Neural crest cell (in vitro differentiated cells): ENCODE measurements at regions not wholly inside any gene's neighbourhood (a gene's known extent, or its start where the extent isn't known, plus 50 kb on each side); places are given as distances from the start of the nearest gene placed in this dataset.

ENCODE experiments used
- DNase-seq: peaks from one replicate; pipeline ENCODE4 v3.0.0; 2021; ENCODE audit warnings: low read depth, mixed read lengths, low spot score
- H3K27ac Mint-ChIP-seq: one replicate; pipeline ENCODE4 v1.8.0; 2021; ENCODE audit warnings: mild to moderate bottlenecking, mixed read lengths; ENCODE audit not compliant: unreplicated experiment
- H3K27me3 Mint-ChIP-seq: 2 replicates; pipeline ENCODE4 v1.8.0; 2021; ENCODE audit warnings: low read depth, mild to moderate bottlenecking, mixed read lengths
- H3K36me3 Mint-ChIP-seq: 2 replicates; pipeline ENCODE4 v1.8.0; 2021; ENCODE audit warnings: low read depth, mild to moderate bottlenecking, mixed read lengths
- H3K4me1 Mint-ChIP-seq: 2 replicates; pipeline ENCODE4 v1.8.0; 2021; ENCODE audit warnings: mixed read lengths
- H3K4me3 Mint-ChIP-seq: one replicate; pipeline ENCODE4 v1.8.0; 2021; ENCODE audit warnings: mild to moderate bottlenecking, mixed read lengths
- H3K9me3 Mint-ChIP-seq: 2 replicates; pipeline ENCODE4 v1.8.0; 2021; ENCODE audit warnings: mixed read lengths
- CTCF ChIP-seq: fragments of 200-600 bp; sonication (generic); conservative IDR thresholded peaks from 2 replicates; pipeline ENCODE4 v1.5.0; 2021; ENCODE audit warnings: antibody characterized with exemption, mild to moderate bottlenecking

GRCh38 chrX:43002526-43003203, 224.7 kb upstream of the PPP1R2C start:
- no peak overlapping the region for H3K4me3 Mint-ChIP-seq
- peaks cover 8% of the 10 kb centered on the region for H3K4me1 Mint-ChIP-seq
- TF ChIP-seq CTCF: no peak
- no peak for DNase-seq
- no peak overlapping the region for H3K27ac Mint-ChIP-seq
- H3K27me3 Mint-ChIP-seq: no peaks in the 10 kb centered on the region
- H3K9me3 Mint-ChIP-seq: no peaks in the 10 kb centered on the region
- H3K36me3 Mint-ChIP-seq: no peaks in the 10 kb centered on the region

- H3K27me3 Mint-ChIP-seq: no peaks in the 10 kb centered on the region
- TF ChIP-seq CTCF: no peak
- H3K36me3 Mint-ChIP-seq: no peaks in the 10 kb centered on the region
- peaks cover 8% of the 10 kb centered on the region for H3K4me1 Mint-ChIP-seq
- DNase-seq: no peak
- H3K9me3 Mint-ChIP-seq: no peaks in the 10 kb centered on the region
- no peak overlapping the region for H3K4me3 Mint-ChIP-seq
- no peak overlapping the region for H3K27ac Mint-ChIP-seq
These were observed 225.2 kb upstream of the PPP1R2C start for GRCh38 chrX:43003204-43003565.

GRCh38 chrX:43003939-43004338, 226.0 kb upstream of the PPP1R2C start:
- no peak overlapping the region for H3K4me3 Mint-ChIP-seq
- H3K27ac Mint-ChIP-seq: no peak overlapping the region
- H3K4me1 Mint-ChIP-seq: peaks cover 8% of the 10 kb centered on the region
- no peaks in the 10 kb centered on the region for H3K27me3 Mint-ChIP-seq
- no peak for TF ChIP-seq CTCF
- DNase-seq: no peak
- no peaks in the 10 kb centered on the region for H3K36me3 Mint-ChIP-seq
- H3K9me3 Mint-ChIP-seq: no peaks in the 10 kb centered on the region

- H3K36me3 Mint-ChIP-seq: no peaks in the 10 kb centered on the region
- H3K27me3 Mint-ChIP-seq: no peaks in the 10 kb centered on the region
- TF ChIP-seq CTCF: no peak
- no peak overlapping the region for H3K27ac Mint-ChIP-seq
- no peaks in the 10 kb centered on the region for H3K9me3 Mint-ChIP-seq
- H3K4me3 Mint-ChIP-seq: no peak overlapping the region
- peaks cover 8% of the 10 kb centered on the region for H3K4me1 Mint-ChIP-seq
- no peak for DNase-seq
These were observed 227.6 kb upstream of the PPP1R2C start for GRCh38 chrX:43005561-43005960.

- no peak for TF ChIP-seq CTCF
- peaks cover 8% of the 10 kb centered on the region for H3K4me1 Mint-ChIP-seq
- H3K9me3 Mint-ChIP-seq: no peaks in the 10 kb centered on the region
- H3K36me3 Mint-ChIP-seq: no peaks in the 10 kb centered on the region
- H3K27me3 Mint-ChIP-seq: no peaks in the 10 kb centered on the region
- no peak overlapping the region for H3K4me3 Mint-ChIP-seq
- no peak for DNase-seq
- no peak overlapping the region for H3K27ac Mint-ChIP-seq
These were observed 230.4 kb upstream of the PPP1R2C start for GRCh38 chrX:43008356-43008755.
